LNCaP clone FGC (cell line): ENCODE measurements at regions not wholly inside any gene's neighbourhood (a gene's known extent, or its start where the extent isn't known, plus 50 kb on each side); places are given as distances from the start of the nearest gene placed in this dataset.
"Not testable (repeated sequence)": the region's sequence is repeated elsewhere in the genome, so short reads cannot be mapped to it uniquely, and the experiment has no call there.

Experiments
- DNase-seq: peaks from one replicate; pipeline ENCODE4 v3.0.0-alpha.2; 2011; ENCODE audit warnings: low read depth
- H3K4me3 ChIP-seq: 2 replicates; pipeline ENCODE4 v1.5.1; 2011; ENCODE audit warnings: mild to moderate bottlenecking, low read depth, low read length, control low read depth
- CTCF ChIP-seq: IDR thresholded peaks from 2 replicates; pipeline ENCODE4 v1.5.1; 2012; ENCODE audit warnings: mild to moderate bottlenecking; ENCODE audit not compliant: control insufficient read depth, insufficient read depth; ENCODE audit errors: extremely low read depth

- no peak for TF ChIP-seq CTCF
- H3K4me3 ChIP-seq = no peak overlapping the region
- DNase-seq = no peak
Measured at GRCh38 chr11:11206484-11206883, 146.6 kb downstream of the CSNK2A3 start.

GRCh38 chr11:11202885-11203284 lies 150.2 kb downstream of the CSNK2A3 start:
- H3K4me3 ChIP-seq = no peak overlapping the region
- no peak for DNase-seq
- TF ChIP-seq CTCF = no peak

- not testable (repeated sequence) for H3K4me3 ChIP-seq, DNase-seq
Measured at GRCh38 chr11:11201302-11201701, 151.7 kb downstream of the CSNK2A3 start.

- no peak overlapping the region for H3K4me3 ChIP-seq
- TF ChIP-seq CTCF = no peak
- no peak for DNase-seq
Measured at GRCh38 chr11:11192541-11192940, 160.5 kb downstream of the CSNK2A3 start.

- H3K4me3 ChIP-seq = no peak overlapping the region
- no peak for TF ChIP-seq CTCF
- no peak for DNase-seq
Measured at GRCh38 chr11:11189506-11189905, 163.5 kb downstream of the CSNK2A3 start.

GRCh38 chr11:11186249-11186648 lies 166.8 kb downstream of the CSNK2A3 start:
- DNase-seq = no peak
- no peak for TF ChIP-seq CTCF
- H3K4me3 ChIP-seq = no peak overlapping the region

GRCh38 chr11:11182261-11182660 lies 170.8 kb downstream of the CSNK2A3 start:
- no peak for DNase-seq
- no peak for TF ChIP-seq CTCF
- H3K4me3 ChIP-seq = no peak overlapping the region
